Progenitor cell of endocrine pancreas (in vitro differentiated cells): ENCODE measurements at regions not wholly inside any gene's neighbourhood (a gene's known extent, or its start where the extent isn't known, plus 50 kb on each side); places are given as distances from the start of the nearest gene placed in this dataset.

Experiments
- DNase-seq: peaks from one replicate; pipeline ENCODE4 v3.0.0; 2021; ENCODE audit warnings: low spot score; ENCODE audit not compliant: unreplicated experiment
- H3K27ac Mint-ChIP-seq: 2 replicates; pipeline ENCODE4 v1.8.0; 2021; ENCODE audit warnings: mild to moderate bottlenecking, moderate library complexity, mixed read lengths
- H3K27me3 Mint-ChIP-seq: 2 replicates; pipeline ENCODE4 v1.8.0; 2021; ENCODE audit warnings: mixed read lengths
- H3K36me3 Mint-ChIP-seq: 2 replicates; pipeline ENCODE4 v1.8.0; 2022; ENCODE audit warnings: mixed read lengths; ENCODE audit not compliant: insufficient read depth
- H3K4me1 Mint-ChIP-seq: 2 replicates; pipeline ENCODE4 v1.8.0; 2021; ENCODE audit warnings: low read depth, mixed read lengths
- H3K4me3 Mint-ChIP-seq: 2 replicates; pipeline ENCODE4 v1.8.0; 2021; ENCODE audit warnings: low read depth, mild to moderate bottlenecking, moderate library complexity, mixed read lengths
- H3K9me3 Mint-ChIP-seq: 2 replicates; pipeline ENCODE4 v1.8.0; 2021; ENCODE audit warnings: low read depth, mixed read lengths
- CTCF ChIP-seq: fragments of 200-600 bp; sonication (generic); IDR thresholded peaks from one replicate; pipeline ENCODE4 v1.5.0; 2021; ENCODE audit warnings: antibody characterized with exemption, mild to moderate bottlenecking; ENCODE audit not compliant: unreplicated experiment

GRCh38 chr3:105006164-105006563 lies 360.5 kb upstream of the ALCAM start:
- H3K27me3 Mint-ChIP-seq: no peaks in the 10 kb centered on the region
- H3K36me3 Mint-ChIP-seq: no peaks in the 10 kb centered on the region
- H3K9me3 Mint-ChIP-seq: peaks cover 4% of the 10 kb centered on the region
- TF ChIP-seq CTCF: no peak
- DNase-seq: no peak
- H3K4me1 Mint-ChIP-seq: no peaks in the 10 kb centered on the region
- H3K4me3 Mint-ChIP-seq: no peak overlapping the region
- H3K27ac Mint-ChIP-seq: no peak overlapping the region

GRCh38 chr3:105013657-105014056 lies 353.1 kb upstream of the ALCAM start:
- Mint-ChIP-seq H3K27me3 (no peaks in the 10 kb centered on the region), H3K36me3 (no peaks in the 10 kb centered on the region), H3K4me1 (no peaks in the 10 kb centered on the region), H3K9me3 (peaks cover 4% of the 10 kb centered on the region), H3K27ac (no peak overlapping the region), H3K4me3 (no peak overlapping the region)
- DNase-seq: no peak
- TF ChIP-seq CTCF: no peak

- H3K9me3 Mint-ChIP-seq: peaks cover under 1% of the 10 kb centered on the region
- H3K4me1 Mint-ChIP-seq: no peaks in the 10 kb centered on the region
- H3K4me3 Mint-ChIP-seq: no peak overlapping the region
- DNase-seq: no peak
- no peak for TF ChIP-seq CTCF
- no peak overlapping the region for H3K27ac Mint-ChIP-seq
- H3K36me3 Mint-ChIP-seq: no peaks in the 10 kb centered on the region
- no peaks in the 10 kb centered on the region for H3K27me3 Mint-ChIP-seq
Observed at GRCh38 chr3:105014631-105015030, 352.1 kb upstream of the ALCAM start.

GRCh38 chr3:105022813-105023212 lies 343.9 kb upstream of the ALCAM start:
- no peak for TF ChIP-seq CTCF
- Mint-ChIP-seq H3K27ac (no peak overlapping the region), H3K4me3 (no peak overlapping the region), H3K27me3 (no peaks in the 10 kb centered on the region), H3K36me3 (no peaks in the 10 kb centered on the region), H3K9me3 (no peaks in the 10 kb centered on the region), H3K4me1 (no peaks in the 10 kb centered on the region)
- no peak for DNase-seq

GRCh38 chr3:105030211-105030610 lies 336.5 kb upstream of the ALCAM start:
- Mint-ChIP-seq H3K27me3 (peaks cover 10% of the 10 kb centered on the region), H3K9me3 (no peaks in the 10 kb centered on the region), H3K4me1 (peaks cover 8% of the 10 kb centered on the region), H3K36me3 (no peaks in the 10 kb centered on the region), H3K4me3 (no peak overlapping the region), H3K27ac (no peak overlapping the region)
- no peak for TF ChIP-seq CTCF
- no peak for DNase-seq
